ENCODE measurements at regions not wholly inside any gene's neighbourhood (a gene's known extent, or its start where the extent isn't known, plus 50 kb on each side); places are given as distances from the start of the nearest gene placed in this dataset.
"Not testable (repeated sequence)": the region's sequence is repeated elsewhere in the genome, so short reads cannot be mapped to it uniquely, and the experiment has no call there.

- DNase-seq (ENCODE audit: insufficient read length, low spot score) (no peak), FAIRE-seq (no peak)
- TF ChIP-seq CTCF (IDR thresholded peaks at IDR 0.05; ENCODE audit: insufficient read depth, missing control alignments) = no peak
Measured at GRCh38 chr2:58347810-58348209, 106.7 kb upstream of the FANCL start.

GRCh38 chr2:58341047-58341446, 99.9 kb upstream of the FANCL start:
- no peak for TF ChIP-seq CTCF (IDR thresholded peaks at IDR 0.05; ENCODE audit: insufficient read depth, missing control alignments)
- FAIRE-seq (no peak), DNase-seq (ENCODE audit: insufficient read length, low spot score) (no peak)

GRCh38 chr2:58339548-58340243, 98.6 kb upstream of the FANCL start:
- no peak for TF ChIP-seq CTCF (IDR thresholded peaks at IDR 0.05; ENCODE audit: insufficient read depth, missing control alignments)
- no peak for DNase-seq (ENCODE audit: insufficient read length, low spot score)
- FAIRE-seq = no peak

- no peak for DNase-seq (ENCODE audit: insufficient read length, low spot score)
- no peak for TF ChIP-seq CTCF (IDR thresholded peaks at IDR 0.05; ENCODE audit: insufficient read depth, missing control alignments)
- no peak for FAIRE-seq
Measured at GRCh38 chr2:58336416-58336815, 95.3 kb upstream of the FANCL start.

- no peak for DNase-seq (ENCODE audit: insufficient read length, low spot score)
- no peak for TF ChIP-seq CTCF (IDR thresholded peaks at IDR 0.05; ENCODE audit: insufficient read depth, missing control alignments)
- FAIRE-seq = no peak
Measured at GRCh38 chr2:58334414-58334813, 93.3 kb upstream of the FANCL start.

- not testable (repeated sequence) for DNase-seq (ENCODE audit: insufficient read length, low spot score); FAIRE-seq
Measured at GRCh38 chr2:58325296-58325895, 84.3 kb upstream of the FANCL start.

GRCh38 chr2:58319481-58319880, 78.4 kb upstream of the FANCL start:
- DNase-seq (ENCODE audit: insufficient read length, low spot score) (no peak), FAIRE-seq (no peak)
- no peak for TF ChIP-seq CTCF (IDR thresholded peaks at IDR 0.05; ENCODE audit: insufficient read depth, missing control alignments)

- not testable (repeated sequence) for FAIRE-seq; DNase-seq (ENCODE audit: insufficient read length, low spot score)
Measured at GRCh38 chr2:58318949-58319348, 77.8 kb upstream of the FANCL start.
